H9 (cell line): ENCODE measurements at regions not wholly inside any gene's neighbourhood (a gene's known extent, or its start where the extent isn't known, plus 50 kb on each side); places are given as distances from the start of the nearest gene placed in this dataset.

Source experiments
- DNase-seq: peaks from one replicate; pipeline ENCODE4 v3.0.0-alpha.2; 2017
- H2AFZ ChIP-seq: one replicate; pipeline ENCODE4 v1.6.1; 2013; ENCODE audit warnings: mild to moderate bottlenecking, low read length, control low read depth, moderate library complexity
- H2AK5ac ChIP-seq: 2 replicates; pipeline ENCODE4 v1.6.1; 2013; ENCODE audit warnings: low read length, control low read depth, mixed read lengths; ENCODE audit not compliant: insufficient read length
- H2BK120ac ChIP-seq: one replicate; pipeline ENCODE4 v1.6.1; 2013; ENCODE audit warnings: low read depth, mild to moderate bottlenecking, low read length, control low read depth, inconsistent platforms; ENCODE audit not compliant: poor library complexity, severe bottlenecking
- H2BK12ac ChIP-seq: 2 replicates; pipeline ENCODE4 v1.6.1; 2013; ENCODE audit warnings: low read length, control low read depth, mixed read lengths, low read depth; ENCODE audit not compliant: insufficient read length
- H2BK15ac ChIP-seq: 2 replicates; pipeline ENCODE4 v1.6.1; 2013; ENCODE audit warnings: low read depth, low read length, control low read depth
- H2BK20ac ChIP-seq: one replicate; pipeline ENCODE4 v1.6.1; 2013; ENCODE audit warnings: low read depth, mild to moderate bottlenecking, low read length, control low read depth, inconsistent platforms; ENCODE audit not compliant: poor library complexity, severe bottlenecking
- H2BK5ac ChIP-seq: 2 replicates; pipeline ENCODE4 v1.6.1; 2013; ENCODE audit warnings: low read length, control low read depth, mixed read lengths; ENCODE audit not compliant: insufficient read length
- H3K14ac ChIP-seq: 2 replicates; pipeline ENCODE4 v1.6.1; 2013; ENCODE audit warnings: low read length, control low read depth; ENCODE audit not compliant: insufficient read depth
- H3K18ac ChIP-seq: 2 replicates; pipeline ENCODE4 v1.6.1; 2013; ENCODE audit warnings: low read depth, mild to moderate bottlenecking, mixed read lengths, low read length, control low read depth; ENCODE audit not compliant: insufficient read length
- H3K23ac ChIP-seq: 2 replicates; pipeline ENCODE4 v1.6.1; 2013; ENCODE audit warnings: low read length, control low read depth, mixed read lengths, low read depth; ENCODE audit not compliant: insufficient read length
- H3K23me2 ChIP-seq: 2 replicates; pipeline ENCODE4 v1.6.1; 2013; ENCODE audit warnings: low read depth, mild to moderate bottlenecking, mixed read lengths, low read length, control low read depth; ENCODE audit not compliant: insufficient read length, poor library complexity, severe bottlenecking
- H3K27ac ChIP-seq: 2 replicates; pipeline ENCODE4 v1.5.1; 2013; ENCODE audit warnings: low read length, control low read depth, mixed read lengths, low read depth; ENCODE audit not compliant: insufficient read length
- H3K27me3 ChIP-seq: 2 replicates; pipeline ENCODE4 v1.6.1; 2013; ENCODE audit warnings: low read length, control low read depth, inconsistent platforms; ENCODE audit not compliant: insufficient read depth
- H3K4ac ChIP-seq: 2 replicates; pipeline ENCODE4 v1.6.1; 2013; ENCODE audit warnings: low read depth, mild to moderate bottlenecking, control low read depth, inconsistent platforms, low read length, moderate library complexity
- H3K4me1 ChIP-seq: 2 replicates; pipeline ENCODE4 v1.6.1; 2013; ENCODE audit warnings: low read length, control low read depth, inconsistent platforms; ENCODE audit not compliant: insufficient read depth
- H3K4me2 ChIP-seq: 2 replicates; pipeline ENCODE4 v1.6.1; 2013; ENCODE audit warnings: low read length, control low read depth, mixed read lengths; ENCODE audit not compliant: insufficient read length, insufficient read depth
- H3K56ac ChIP-seq: 2 replicates; pipeline ENCODE4 v1.6.1; 2013; ENCODE audit warnings: low read depth, mild to moderate bottlenecking, mixed read lengths, low read length, control low read depth; ENCODE audit not compliant: insufficient read length
- H3K79me1 ChIP-seq: 2 replicates; pipeline ENCODE4 v1.6.1; 2013; ENCODE audit warnings: low read depth, mild to moderate bottlenecking, moderate library complexity, low read length, control low read depth, inconsistent platforms; ENCODE audit not compliant: insufficient read depth, poor library complexity, severe bottlenecking
- H3K79me2 ChIP-seq: 2 replicates; pipeline ENCODE4 v1.6.1; 2013; ENCODE audit warnings: low read length, control low read depth, inconsistent platforms; ENCODE audit not compliant: insufficient read depth
- H3K9ac ChIP-seq: 2 replicates; pipeline ENCODE4 v1.6.1; 2013; ENCODE audit warnings: low read length, control low read depth, mixed read lengths; ENCODE audit not compliant: insufficient read length; ENCODE audit errors: extremely low read depth
- H3K9me3 ChIP-seq: one replicate; pipeline ENCODE4 v1.6.1; 2013; ENCODE audit warnings: low read depth, low read length, inconsistent platforms; ENCODE audit not compliant: control insufficient read depth
- H3T11ph ChIP-seq: one replicate; pipeline ENCODE4 v1.6.1; 2013; ENCODE audit warnings: mild to moderate bottlenecking, low read length, control low read depth, inconsistent platforms
- H4K20me1 ChIP-seq: one replicate; pipeline ENCODE4 v1.6.1; 2013; ENCODE audit not compliant: control insufficient read depth, insufficient read length, insufficient read depth
- H4K5ac ChIP-seq: 2 replicates; pipeline ENCODE4 v1.6.1; 2013; ENCODE audit warnings: low read depth, mild to moderate bottlenecking, mixed read lengths, low read length, control low read depth; ENCODE audit not compliant: insufficient read length
- H4K8ac ChIP-seq: replicated peaks from 2 replicates; pipeline ENCODE4 v1.6.1; 2013; ENCODE audit warnings: low read length, control low read depth, mixed read lengths, low read depth; ENCODE audit not compliant: insufficient read length
- H4K91ac ChIP-seq: 2 replicates; pipeline ENCODE4 v1.6.1; 2013; ENCODE audit warnings: low read depth, mild to moderate bottlenecking, moderate library complexity, mixed read lengths, low read length, control low read depth; ENCODE audit not compliant: insufficient read length
- H3K27ac Mint-ChIP-seq, 3 experiments: 2 replicates in 2 of 3; 3 replicates in 1 of 3; pipeline ENCODE4 v1.8.0; 2020 to 2021; ENCODE audit warnings: mixed read lengths in 3 of 3, mild to moderate bottlenecking in 1 of 3, moderate library complexity in 1 of 3
- H3K27me3 Mint-ChIP-seq: 2 replicates; pipeline ENCODE4 v1.8.0; 2021; ENCODE audit warnings: low read depth, mild to moderate bottlenecking, moderate library complexity, mixed read lengths
- H3K36me3 Mint-ChIP-seq, 3 experiments: 2 replicates in 2 of 3; 3 replicates in 1 of 3; pipeline ENCODE4 v1.8.0; 2020 to 2021; ENCODE audit warnings: low read depth in 3 of 3, mixed read lengths in 3 of 3; ENCODE audit not compliant: insufficient read depth in 1 of 3
- H3K4me1 Mint-ChIP-seq, 2 experiments: 2 replicates each; pipeline ENCODE4 v1.8.0; 2020; ENCODE audit warnings: mixed read lengths in 2 of 2
- H3K4me3 Mint-ChIP-seq, 2 experiments: 2 replicates in 1 of 2; 3 replicates in 1 of 2; pipeline ENCODE4 v1.8.0; 2020 to 2021; ENCODE audit warnings: mild to moderate bottlenecking in 2 of 2, mixed read lengths in 2 of 2, moderate library complexity in 1 of 2
- H3K9me3 Mint-ChIP-seq, 2 experiments: 2 replicates in 1 of 2; 3 replicates in 1 of 2; pipeline ENCODE4 v1.8.0; 2020; ENCODE audit warnings: mild to moderate bottlenecking in 2 of 2, mixed read lengths in 2 of 2, moderate library complexity in 1 of 2
- WGBS: extraction: QIAGEN DNeasy Blood & Tissue Kit; methylation state at CpG from one replicate; pipeline ENCODE4 v1.1.7; 2013; ENCODE audit warnings: missing lambda C conversion rate, low lambda C conversion rate, mixed read lengths; ENCODE audit not compliant: insufficient read length; ENCODE audit errors: extremely low coverage; 5-methylcytosine and 5-hydroxymethylcytosine counted together
- TF ChIP-seq, protein P1 (sequence below): fragments of 200-600 bp; sonication (generic); conservative IDR thresholded peaks from 3 replicates; pipeline ENCODE4 v1.8.0; 2021; ENCODE audit warnings: antibody characterized with exemption, mild to moderate bottlenecking

DNA sequence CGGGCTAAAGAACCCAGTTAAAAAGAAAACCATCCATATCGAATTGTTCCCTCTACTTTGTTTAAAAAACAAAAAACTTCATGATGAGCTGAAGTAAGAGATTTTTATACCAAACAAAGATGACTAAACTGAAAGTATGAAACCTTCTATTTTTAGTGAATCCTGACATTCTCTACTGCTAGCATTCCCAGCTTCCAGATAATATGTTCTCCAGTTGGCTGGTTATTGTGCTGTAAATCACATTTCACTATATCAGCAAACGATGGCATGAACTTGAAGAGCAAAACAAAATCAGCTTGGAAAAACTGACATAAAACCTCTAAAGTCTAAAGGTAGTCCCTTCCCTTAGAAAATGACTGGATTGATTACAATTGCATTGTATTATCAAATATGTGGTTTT lies 68.1 kb upstream of the APP start:
- H3K4me1 Mint-ChIP-seq: peaks cover 10 to 19% of the 10 kb centered on the region in 2 experiments
- WGBS: no CpG with 5 or more reads among the region's 3 CpGs

More for the DNA sequence above, 68.1 kb upstream of the APP start:
- Histone ChIP-seq H2AFZ (no peak overlapping the region), H3K9me3 (no peaks in the 10 kb centered on the region), H3K23ac (no peak overlapping the region), H2BK15ac (no peak overlapping the region), H3K9ac (no peak overlapping the region), H2BK120ac (no peak overlapping the region), H4K20me1 (no peaks in the 10 kb centered on the region), H3K27me3 (no peaks in the 10 kb centered on the region), H3K4me1 (no peaks in the 10 kb centered on the region), H3K23me2 (no peaks in the 10 kb centered on the region), H4K5ac (no peak overlapping the region), H3K4me2 (no peak overlapping the region), H2BK5ac (no peak overlapping the region), H2BK20ac (no peak overlapping the region), H4K8ac (no peak overlapping the region), H3K4ac (no peak overlapping the region), H2BK12ac (no peak overlapping the region), H3T11ph (no peak overlapping the region), H2AK5ac (no peak overlapping the region), H3K79me1 (no peaks in the 10 kb centered on the region), H3K14ac (no peak overlapping the region), H4K91ac (no peak overlapping the region), H3K27ac (no peak overlapping the region), H3K79me2 (no peaks in the 10 kb centered on the region), H3K18ac (no peak overlapping the region), H3K56ac (no peak overlapping the region)
- Mint-ChIP-seq H3K9me3 (peaks cover 0 to 3% of the 10 kb centered on the region in 2 experiments; a peak in 2 of 5 replicates), H3K4me3 (no peak overlapping the region), H3K27me3 (no peaks in the 10 kb centered on the region), H3K27ac (no peak overlapping the region), H3K36me3 (peaks cover 0 to 3% (median 0%) of the 10 kb centered on the region in 3 experiments; a peak in 1 of 7 replicates)
- TF ChIP-seq, protein P1, sequence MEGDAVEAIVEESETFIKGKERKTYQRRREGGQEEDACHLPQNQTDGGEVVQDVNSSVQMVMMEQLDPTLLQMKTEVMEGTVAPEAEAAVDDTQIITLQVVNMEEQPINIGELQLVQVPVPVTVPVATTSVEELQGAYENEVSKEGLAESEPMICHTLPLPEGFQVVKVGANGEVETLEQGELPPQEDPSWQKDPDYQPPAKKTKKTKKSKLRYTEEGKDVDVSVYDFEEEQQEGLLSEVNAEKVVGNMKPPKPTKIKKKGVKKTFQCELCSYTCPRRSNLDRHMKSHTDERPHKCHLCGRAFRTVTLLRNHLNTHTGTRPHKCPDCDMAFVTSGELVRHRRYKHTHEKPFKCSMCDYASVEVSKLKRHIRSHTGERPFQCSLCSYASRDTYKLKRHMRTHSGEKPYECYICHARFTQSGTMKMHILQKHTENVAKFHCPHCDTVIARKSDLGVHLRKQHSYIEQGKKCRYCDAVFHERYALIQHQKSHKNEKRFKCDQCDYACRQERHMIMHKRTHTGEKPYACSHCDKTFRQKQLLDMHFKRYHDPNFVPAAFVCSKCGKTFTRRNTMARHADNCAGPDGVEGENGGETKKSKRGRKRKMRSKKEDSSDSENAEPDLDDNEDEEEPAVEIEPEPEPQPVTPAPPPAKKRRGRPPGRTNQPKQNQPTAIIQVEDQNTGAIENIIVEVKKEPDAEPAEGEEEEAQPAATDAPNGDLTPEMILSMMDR: no peak
- no peak for DNase-seq
